ENCODE measurements at regions not wholly inside any gene's neighbourhood (a gene's known extent, or its start where the extent isn't known, plus 50 kb on each side); places are given as distances from the start of the nearest gene placed in this dataset.

DNA sequence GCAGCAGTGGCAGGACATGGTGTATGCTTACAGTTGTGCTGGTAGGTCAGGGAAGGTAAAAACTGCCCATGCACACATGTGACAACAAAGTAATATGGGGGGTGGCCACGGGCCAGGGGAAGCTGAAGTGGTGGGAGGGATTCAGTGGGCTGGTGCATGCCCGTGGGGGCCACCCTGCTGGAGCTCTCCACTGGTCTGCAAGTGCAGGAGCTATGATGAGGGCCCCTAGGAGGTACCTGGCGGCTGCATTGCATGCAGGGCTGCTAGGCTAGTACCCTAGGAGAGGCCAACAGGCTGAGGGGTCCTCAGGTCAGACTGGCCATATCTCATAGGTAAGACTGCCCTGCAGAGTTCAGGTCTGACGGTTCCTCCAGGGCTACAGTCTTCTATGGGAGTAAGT is 265.9 kb downstream of the NUP35 start:
- no peaks in the 10 kb centered on the region for H3K27me3 Mint-ChIP-seq
- no peak overlapping the region for H3K27ac Mint-ChIP-seq
- H3K4me1 Mint-ChIP-seq: no peaks in the 10 kb centered on the region
- no peaks in the 10 kb centered on the region for H3K36me3 Mint-ChIP-seq (ENCODE audit: low read depth)
- DNase-seq (no peak), ATAC-seq (no peak)
- intact Hi-C loops (cut with DNase I, micrococcal nuclease): no loop called here
- no peak overlapping the region for H3K4me3 Mint-ChIP-seq
- CTCF ChIA-PET: no interaction called here
- peaks cover 43% of the 10 kb centered on the region for H3K9me3 Mint-ChIP-seq (ENCODE audit: low read depth)
- POLR2A ChIA-PET: no interaction called here

DNA sequence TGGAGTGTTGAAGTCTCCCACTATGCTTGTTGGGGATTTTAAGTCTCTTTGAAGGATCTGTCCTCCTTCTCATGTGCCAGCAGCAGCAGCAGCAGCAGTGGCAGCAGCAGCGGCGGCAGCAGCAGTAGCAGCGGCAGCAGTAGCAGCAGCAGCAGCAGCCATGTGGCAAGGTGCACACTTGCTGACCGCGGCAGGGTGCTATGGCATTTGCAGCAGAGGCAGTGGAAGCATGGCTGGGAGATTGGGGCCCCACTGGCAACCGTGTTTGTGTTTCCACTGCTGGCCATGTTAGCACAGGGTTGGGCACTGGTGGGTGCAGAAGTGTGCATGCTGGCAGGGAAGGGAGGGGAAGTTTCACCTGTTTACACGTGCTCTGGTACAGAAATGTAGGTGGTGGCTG is 280.1 kb downstream of the NUP35 start:
- Mint-ChIP-seq H3K27me3 (no peaks in the 10 kb centered on the region), H3K36me3 (ENCODE audit: low read depth) (no peaks in the 10 kb centered on the region), H3K9me3 (ENCODE audit: low read depth) (peaks cover 15% of the 10 kb centered on the region), H3K4me3 (no peak overlapping the region), H3K4me1 (no peaks in the 10 kb centered on the region), H3K27ac (no peak overlapping the region)
- intact Hi-C loops (cut with DNase I, micrococcal nuclease): no loop called here
- CTCF ChIA-PET: no interaction called here
- POLR2A ChIA-PET: no interaction called here
- ATAC-seq (no peak), DNase-seq (no peak)

DNA sequence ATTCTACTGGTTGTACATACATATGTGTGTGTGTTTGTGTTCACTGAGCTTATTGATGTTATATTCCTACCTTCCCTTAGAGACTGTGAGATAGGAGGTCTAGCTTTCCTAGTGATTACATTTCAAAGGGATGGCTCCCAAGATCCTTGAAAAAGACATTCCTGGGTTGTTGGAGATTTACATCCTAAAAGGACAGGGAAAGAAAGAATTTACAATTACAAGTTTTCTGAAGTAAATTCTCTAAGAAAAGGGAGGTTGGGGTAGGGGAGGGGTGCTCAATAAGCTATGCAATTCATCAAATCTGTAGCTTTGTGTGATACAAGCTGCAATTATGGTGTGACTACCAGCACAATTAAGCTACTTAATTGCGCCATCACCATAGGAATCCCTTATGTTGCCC is 284.3 kb downstream of the NUP35 start:
- intact Hi-C loops (cut with DNase I, micrococcal nuclease): no loop called here
- no peaks in the 10 kb centered on the region for H3K4me1 Mint-ChIP-seq
- ChIA-PET CTCF (no interaction called here), POLR2A (no interaction called here)
- H3K27ac Mint-ChIP-seq: no peak overlapping the region
- H3K4me3 Mint-ChIP-seq: no peak overlapping the region
- DNase-seq (no peak), ATAC-seq (no peak)
- peaks cover 9% of the 10 kb centered on the region for H3K9me3 Mint-ChIP-seq (ENCODE audit: low read depth)
- H3K27me3 Mint-ChIP-seq: no peaks in the 10 kb centered on the region
- no peaks in the 10 kb centered on the region for H3K36me3 Mint-ChIP-seq (ENCODE audit: low read depth)

DNA sequence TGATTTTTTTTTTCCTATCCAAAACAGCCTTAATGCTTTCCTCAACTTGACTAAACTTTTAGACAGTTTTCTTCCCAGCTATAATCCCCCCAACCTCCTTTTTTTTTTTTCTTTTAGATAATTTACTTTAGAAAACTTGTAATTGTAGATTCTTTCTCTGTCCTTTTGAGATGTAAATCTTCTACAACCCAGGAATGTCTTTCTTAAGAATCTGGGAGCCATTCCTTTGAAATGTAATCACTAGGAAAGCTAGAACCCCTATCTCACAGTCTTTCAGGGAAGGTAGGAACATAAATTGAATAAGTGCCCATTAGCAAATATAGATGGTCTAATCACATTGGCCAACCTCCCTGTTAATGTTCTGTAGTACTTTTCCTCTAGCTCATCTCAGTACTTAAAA is 285.4 kb downstream of the NUP35 start:
- Mint-ChIP-seq H3K27ac (no peak overlapping the region), H3K9me3 (ENCODE audit: low read depth) (no peaks in the 10 kb centered on the region), H3K4me3 (no peak overlapping the region)

DNA sequence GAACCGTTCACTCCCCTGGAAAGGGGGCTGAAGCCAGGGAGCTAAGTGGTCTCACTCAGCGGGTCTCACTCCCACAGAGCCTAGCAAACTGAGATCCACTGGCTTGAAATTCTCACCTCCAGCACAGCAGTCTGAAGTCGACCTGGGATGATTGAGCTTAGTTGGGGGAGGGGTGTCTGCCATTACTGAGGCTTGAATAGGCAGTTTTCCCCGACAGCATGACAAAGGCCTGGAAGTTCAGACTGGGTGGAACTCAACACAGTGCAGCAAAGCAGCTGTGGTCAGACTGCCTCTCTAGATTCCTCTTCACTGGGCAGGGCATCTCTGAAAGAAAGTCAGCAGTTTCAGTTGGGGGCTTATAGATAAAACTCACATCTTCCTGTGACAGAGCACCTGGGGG is 292.5 kb downstream of the NUP35 start:
- Mint-ChIP-seq H3K9me3 (ENCODE audit: low read depth) (peaks cover 36% of the 10 kb centered on the region), H3K27ac (no peak overlapping the region), H3K27me3 (no peaks in the 10 kb centered on the region), H3K4me3 (no peak overlapping the region), H3K4me1 (no peaks in the 10 kb centered on the region), H3K36me3 (ENCODE audit: low read depth) (no peaks in the 10 kb centered on the region)
- ChIA-PET POLR2A (no interaction called here), CTCF (no interaction called here)
- intact Hi-C loops (cut with DNase I, micrococcal nuclease): no loop called here
- ATAC-seq: no peak
- no peak for DNase-seq

More for the DNA sequence above, 285.4 kb downstream of the NUP35 start:
- Mint-ChIP-seq H3K4me1 (no peaks in the 10 kb centered on the region), H3K27me3 (no peaks in the 10 kb centered on the region), H3K36me3 (ENCODE audit: low read depth) (no peaks in the 10 kb centered on the region)
- CTCF ChIA-PET: no interaction called here
- ATAC-seq (no peak), DNase-seq (no peak)
- POLR2A ChIA-PET: no interaction called here
- intact Hi-C loops (cut with DNase I, micrococcal nuclease): no loop called here

DNA sequence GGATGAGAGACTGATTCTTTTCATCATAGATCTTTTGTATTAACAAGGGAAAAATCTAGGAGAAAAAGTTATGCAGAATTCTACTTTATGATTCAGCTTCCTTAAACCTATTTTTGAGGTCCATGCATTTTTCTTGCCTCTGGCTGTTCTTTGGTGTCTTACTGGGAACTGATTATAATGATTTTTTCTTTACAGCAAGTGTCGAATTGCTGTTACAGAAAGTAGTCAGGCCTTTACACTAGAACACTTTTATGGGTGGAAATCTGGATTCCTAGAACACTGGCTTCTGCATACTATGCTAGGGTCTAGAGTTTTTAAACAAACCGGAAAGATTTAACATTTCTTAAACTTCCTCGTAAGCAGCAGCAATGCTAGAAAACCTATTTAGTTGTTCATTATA is 302.6 kb downstream of the NUP35 start:
- ChIA-PET POLR2A (no interaction called here), CTCF (no interaction called here)
- intact Hi-C loops (cut with DNase I, micrococcal nuclease): no loop called here
- H3K27me3 Mint-ChIP-seq: no peaks in the 10 kb centered on the region
- H3K9me3 Mint-ChIP-seq (ENCODE audit: low read depth): peaks cover 20% of the 10 kb centered on the region
- DNase-seq (no peak), ATAC-seq (no peak)
- H3K36me3 Mint-ChIP-seq (ENCODE audit: low read depth): no peaks in the 10 kb centered on the region
- H3K4me1 Mint-ChIP-seq: no peaks in the 10 kb centered on the region
- no peak overlapping the region for H3K4me3 Mint-ChIP-seq
- no peak overlapping the region for H3K27ac Mint-ChIP-seq

DNA sequence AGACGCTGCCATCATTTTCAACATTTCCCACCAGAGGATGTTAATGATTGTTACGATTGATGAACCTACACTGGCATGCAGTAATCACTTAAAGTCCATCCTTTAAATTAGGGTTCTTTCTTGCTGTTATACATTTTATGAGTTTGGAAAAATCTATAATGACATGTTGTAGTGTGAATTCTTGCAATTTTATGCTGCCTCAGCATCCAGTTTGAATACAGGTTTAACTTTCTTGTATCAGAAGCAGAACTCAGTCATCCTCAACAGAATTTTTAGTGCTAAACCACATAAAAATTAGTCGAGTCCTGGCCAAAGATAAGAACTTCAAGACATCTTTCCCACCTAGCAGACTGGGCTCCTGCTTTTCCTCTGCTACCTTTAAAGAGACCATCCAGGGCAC is 303.3 kb downstream of the NUP35 start:
- no peak overlapping the region for H3K27ac Mint-ChIP-seq
- H3K4me1 Mint-ChIP-seq: no peaks in the 10 kb centered on the region
- peaks cover 18% of the 10 kb centered on the region for H3K9me3 Mint-ChIP-seq (ENCODE audit: low read depth)
- DNase-seq (no peak), ATAC-seq (no peak)
- CTCF ChIA-PET: no interaction called here
- H3K36me3 Mint-ChIP-seq (ENCODE audit: low read depth): no peaks in the 10 kb centered on the region
- intact Hi-C loops (cut with DNase I, micrococcal nuclease): no loop called here
- H3K27me3 Mint-ChIP-seq: no peaks in the 10 kb centered on the region
- POLR2A ChIA-PET: no interaction called here
- no peak overlapping the region for H3K4me3 Mint-ChIP-seq

DNA sequence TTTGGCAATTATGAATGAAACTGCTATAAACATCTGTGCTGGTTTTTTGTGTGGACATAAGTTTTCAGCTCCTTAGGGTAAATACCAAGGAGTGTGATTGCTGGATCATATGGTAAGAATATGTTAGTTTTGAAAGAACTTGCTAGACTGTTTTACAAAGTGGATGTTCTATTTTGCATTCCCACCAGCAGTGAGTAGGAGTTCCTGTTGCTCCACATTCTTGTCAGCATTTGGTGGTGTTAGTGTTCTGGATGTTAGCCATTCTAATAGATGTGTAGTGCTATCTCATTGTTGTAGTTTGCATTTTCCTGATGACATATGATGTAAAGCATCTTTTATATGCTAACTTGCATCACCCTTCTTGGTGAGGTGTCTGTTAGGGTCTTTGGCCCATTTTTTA is 304.6 kb downstream of the NUP35 start:
- intact Hi-C loops (cut with DNase I, micrococcal nuclease): no loop called here
- CTCF ChIA-PET: no interaction called here
- Mint-ChIP-seq H3K27me3 (no peaks in the 10 kb centered on the region), H3K36me3 (ENCODE audit: low read depth) (no peaks in the 10 kb centered on the region), H3K4me1 (no peaks in the 10 kb centered on the region), H3K4me3 (no peak overlapping the region), H3K27ac (no peak overlapping the region), H3K9me3 (ENCODE audit: low read depth) (peaks cover 15% of the 10 kb centered on the region)
- ATAC-seq: no peak
- no peak for DNase-seq
- POLR2A ChIA-PET: no interaction called here

DNA sequence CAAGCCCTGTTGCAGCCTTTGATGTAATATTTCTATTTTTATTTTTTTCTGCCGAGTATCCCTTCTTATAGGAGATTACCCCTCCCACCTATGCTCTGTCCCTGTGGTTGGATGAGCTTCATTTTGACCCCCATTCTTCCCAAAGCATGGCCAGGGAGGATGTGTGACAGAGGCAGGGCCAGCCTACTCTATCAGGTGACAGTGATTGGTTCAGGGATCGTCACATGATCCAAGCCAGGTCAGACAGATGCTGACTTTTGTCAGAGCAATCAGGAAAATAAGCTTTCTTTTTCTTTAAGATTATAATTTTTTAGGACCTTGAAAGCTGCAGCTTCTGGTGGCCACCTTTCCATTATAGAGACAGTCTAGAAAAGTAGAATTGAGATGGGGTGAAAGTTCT is 314.3 kb downstream of the NUP35 start:
- ATAC-seq (no peak), DNase-seq (no peak)
- H3K9me3 Mint-ChIP-seq (ENCODE audit: low read depth): peaks cover 4% of the 10 kb centered on the region
- no peaks in the 10 kb centered on the region for H3K4me1 Mint-ChIP-seq
- intact Hi-C loops (cut with DNase I, micrococcal nuclease): no loop called here
- no peaks in the 10 kb centered on the region for H3K27me3 Mint-ChIP-seq
- H3K36me3 Mint-ChIP-seq (ENCODE audit: low read depth): no peaks in the 10 kb centered on the region
- H3K4me3 Mint-ChIP-seq: no peak overlapping the region
- H3K27ac Mint-ChIP-seq: no peak overlapping the region
- ChIA-PET POLR2A (no interaction called here), CTCF (no interaction called here)

DNA sequence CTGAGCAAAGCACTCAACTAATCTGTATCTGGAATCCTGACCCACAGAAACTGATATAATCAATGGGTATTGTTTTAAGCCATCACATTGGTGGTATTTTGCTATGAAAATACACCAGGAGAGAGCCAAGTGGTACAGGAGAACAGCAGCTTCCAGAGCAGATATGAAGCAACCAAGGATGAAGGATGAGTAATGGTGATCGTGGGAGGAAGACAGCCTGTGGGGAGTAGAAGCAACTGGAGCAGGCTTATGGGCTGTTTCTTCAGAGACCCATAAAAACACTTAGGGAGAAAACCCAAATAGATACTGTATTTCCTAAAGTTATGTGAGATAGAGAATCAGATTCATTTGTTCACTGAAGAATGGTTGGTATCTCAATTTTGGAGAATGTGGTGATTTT is 330.8 kb downstream of the NUP35 start:
- no peak overlapping the region for H3K27ac Mint-ChIP-seq

DNA sequence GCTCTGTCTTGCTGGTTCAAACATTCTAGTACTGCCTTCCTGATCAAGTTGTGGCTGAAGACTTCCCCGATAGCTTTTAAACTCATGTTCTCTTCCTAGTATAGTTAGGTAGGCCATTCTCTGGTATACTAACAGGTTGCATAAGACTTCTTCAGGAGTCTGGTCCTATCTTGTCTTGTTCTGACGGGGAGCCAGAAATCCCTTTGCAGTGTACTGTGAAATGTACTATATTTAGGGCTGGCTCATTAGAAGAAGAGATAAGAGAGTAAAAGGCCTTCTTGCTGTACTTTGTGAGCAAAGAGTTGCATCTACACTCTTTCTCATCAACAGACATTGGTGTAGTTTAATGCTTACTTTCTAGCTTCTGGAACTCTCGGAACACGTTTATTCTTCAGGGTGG is 331.9 kb downstream of the NUP35 start:
- no peak overlapping the region for H3K4me3 Mint-ChIP-seq
- no peaks in the 10 kb centered on the region for H3K4me1 Mint-ChIP-seq
- no peak overlapping the region for H3K27ac Mint-ChIP-seq
- H3K9me3 Mint-ChIP-seq (ENCODE audit: low read depth): peaks cover 13% of the 10 kb centered on the region
- POLR2A ChIA-PET: no interaction called here
- intact Hi-C loops (cut with DNase I, micrococcal nuclease): no loop called here
- CTCF ChIA-PET: no interaction called here
- ATAC-seq (no peak), DNase-seq (no peak)
- no peaks in the 10 kb centered on the region for H3K27me3 Mint-ChIP-seq
- no peaks in the 10 kb centered on the region for H3K36me3 Mint-ChIP-seq (ENCODE audit: low read depth)

More for the DNA sequence above, 330.8 kb downstream of the NUP35 start:
- intact Hi-C loops (cut with DNase I, micrococcal nuclease): no loop called here
- ChIA-PET POLR2A (no interaction called here), CTCF (no interaction called here)
- Mint-ChIP-seq H3K9me3 (ENCODE audit: low read depth) (peaks cover 16% of the 10 kb centered on the region), H3K4me3 (no peak overlapping the region), H3K27me3 (no peaks in the 10 kb centered on the region), H3K4me1 (no peaks in the 10 kb centered on the region), H3K36me3 (ENCODE audit: low read depth) (no peaks in the 10 kb centered on the region)
- ATAC-seq (no peak), DNase-seq (no peak)

DNA sequence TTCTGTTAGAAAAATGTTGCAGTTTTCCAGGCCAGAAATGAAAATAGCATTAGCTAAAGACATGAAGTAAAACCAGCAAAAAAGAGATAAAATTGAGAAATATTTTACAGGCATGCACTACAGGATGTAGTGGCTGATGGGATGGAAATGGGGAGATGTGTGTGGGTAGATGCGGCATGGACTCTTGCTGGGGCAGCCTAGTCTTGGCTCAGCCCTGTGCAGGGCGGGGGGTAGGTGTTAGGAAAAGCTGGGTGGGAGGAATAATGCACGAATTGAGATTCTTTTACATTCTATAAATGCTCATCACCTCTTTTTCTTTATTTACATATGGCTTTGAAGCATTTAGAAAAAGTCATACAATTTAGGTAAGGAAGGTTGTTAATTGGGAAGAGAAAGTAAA is 334.2 kb downstream of the NUP35 start:
- CTCF ChIA-PET: interaction anchor here (0.7 kb wide), 1 partner anchor 24 kb away, joined by 3 read pairs; no protein-coding TSS in a partner anchor

DNA sequence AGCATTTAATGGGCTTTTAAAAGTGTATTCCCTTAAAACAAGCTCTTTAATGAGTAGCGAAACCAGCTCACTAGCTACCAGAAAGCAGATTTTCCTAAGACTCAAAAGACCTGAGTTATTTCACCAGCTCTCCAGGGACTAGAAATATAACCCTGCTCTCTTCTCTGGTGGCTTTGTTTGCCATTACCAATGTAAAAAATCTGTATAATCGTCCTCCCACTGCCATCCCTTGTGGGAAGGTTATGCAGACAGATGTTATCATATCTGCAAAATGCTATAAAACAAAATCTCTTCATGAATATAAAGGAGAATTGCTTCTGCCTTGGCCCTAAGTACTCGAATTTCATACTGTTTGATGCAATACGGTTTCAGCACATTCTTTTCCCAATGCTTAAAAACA is 335.2 kb downstream of the NUP35 start:
- Mint-ChIP-seq H3K4me3 (no peak overlapping the region), H3K27ac (no peak overlapping the region), H3K27me3 (no peaks in the 10 kb centered on the region), H3K36me3 (ENCODE audit: low read depth) (no peaks in the 10 kb centered on the region), H3K9me3 (ENCODE audit: low read depth) (peaks cover 11% of the 10 kb centered on the region), H3K4me1 (no peaks in the 10 kb centered on the region)
- ChIA-PET POLR2A (no interaction called here), CTCF (no interaction called here)
- ATAC-seq (no peak), DNase-seq (no peak)
- intact Hi-C loops (cut with DNase I, micrococcal nuclease): no loop called here

More for the DNA sequence above, 334.2 kb downstream of the NUP35 start:
- no peak for ATAC-seq
- no peak overlapping the region for H3K27ac Mint-ChIP-seq
- no peaks in the 10 kb centered on the region for H3K36me3 Mint-ChIP-seq (ENCODE audit: low read depth)
- no peak for DNase-seq
- no peak overlapping the region for H3K4me3 Mint-ChIP-seq
- H3K9me3 Mint-ChIP-seq (ENCODE audit: low read depth): peaks cover 13% of the 10 kb centered on the region
- no peaks in the 10 kb centered on the region for H3K27me3 Mint-ChIP-seq
- no peaks in the 10 kb centered on the region for H3K4me1 Mint-ChIP-seq
- intact Hi-C loops (cut with DNase I, micrococcal nuclease): no loop called here
- POLR2A ChIA-PET: no interaction called here

All from activated CD4-positive, alpha-beta T cell treated with anti-CD3 and anti-CD28 coated beads for 36 hours (primary cell).